HuH-7 (cell line): ENCODE measurements at regions not wholly inside any gene's neighbourhood (a gene's known extent, or its start where the extent isn't known, plus 50 kb on each side); places are given as distances from the start of the nearest gene placed in this dataset.

Experiments
- DNase-seq: peaks from one replicate; pipeline ENCODE4 v3.0.0; 2011; ENCODE audit warnings: low spot score

DNA sequence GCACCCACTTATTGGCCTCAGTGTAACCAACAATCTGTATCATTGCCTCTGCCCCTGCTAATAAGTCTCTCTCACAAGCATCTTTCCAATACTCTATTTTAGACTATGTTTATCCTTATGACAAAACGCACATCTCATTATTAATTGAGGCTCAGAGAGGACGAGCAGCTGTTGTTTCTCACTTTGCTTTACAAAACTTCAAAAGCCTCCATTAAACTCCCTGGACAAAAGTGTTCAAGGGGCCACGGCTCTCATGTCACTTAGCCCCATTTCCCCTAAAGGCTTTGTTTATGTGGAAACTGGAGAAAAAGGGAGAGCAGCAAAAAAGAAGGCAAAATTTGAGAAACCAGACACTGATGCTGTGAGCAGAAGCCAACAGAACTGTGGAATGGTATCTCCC lies 180.0 kb upstream of the LNX1 start:
- DNase-seq: no peak

DNA sequence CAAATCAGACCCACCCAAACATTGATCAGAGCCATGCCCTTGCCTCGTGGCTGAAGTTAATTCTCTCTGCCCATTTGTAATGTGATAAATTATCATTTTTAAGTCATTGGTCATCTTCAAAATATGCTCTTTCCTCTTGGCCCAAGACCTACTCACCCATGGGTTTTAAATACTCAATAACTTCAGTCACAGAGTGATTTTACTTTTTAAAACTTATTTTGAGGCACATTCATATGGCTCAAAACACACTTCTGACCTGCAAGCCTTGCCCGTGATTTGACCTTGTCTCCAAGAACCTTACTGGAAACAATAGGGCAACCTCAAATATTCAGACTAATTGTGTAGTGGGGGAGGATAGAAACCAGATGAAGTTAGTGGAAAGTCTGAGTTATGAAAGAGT lies 176.2 kb upstream of the LNX1 start:
- DNase-seq: no peak

- no peak for DNase-seq
Observed at GRCh38 chr4:53764761-53765490, 173.6 kb upstream of the LNX1 start.

- no peak for DNase-seq
Observed at GRCh38 chr4:53763813-53764597, 172.7 kb upstream of the LNX1 start.

DNA sequence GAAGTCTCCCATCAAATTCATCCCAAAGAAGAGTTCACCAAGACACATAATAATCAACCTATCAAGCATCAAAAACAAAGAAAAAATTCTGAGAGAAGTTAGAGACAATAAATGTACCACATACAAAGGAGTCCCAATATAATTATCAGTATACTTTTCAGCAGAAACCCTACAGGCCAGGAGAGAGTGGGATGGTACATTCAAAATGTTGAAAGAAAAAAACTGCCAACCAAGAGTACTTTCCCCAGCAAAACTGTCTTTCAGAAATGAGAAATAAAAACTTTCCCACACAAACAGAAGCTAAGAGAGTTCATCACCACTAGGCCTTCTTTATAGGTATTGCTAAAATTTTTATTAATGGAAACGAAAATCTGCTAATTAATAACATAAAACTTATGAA lies 164.4 kb upstream of the LNX1 start:
- no peak for DNase-seq

GRCh38 chr4:53752124-53752523 lies 160.8 kb upstream of the LNX1 start:
- DNase-seq: no peak

DNA sequence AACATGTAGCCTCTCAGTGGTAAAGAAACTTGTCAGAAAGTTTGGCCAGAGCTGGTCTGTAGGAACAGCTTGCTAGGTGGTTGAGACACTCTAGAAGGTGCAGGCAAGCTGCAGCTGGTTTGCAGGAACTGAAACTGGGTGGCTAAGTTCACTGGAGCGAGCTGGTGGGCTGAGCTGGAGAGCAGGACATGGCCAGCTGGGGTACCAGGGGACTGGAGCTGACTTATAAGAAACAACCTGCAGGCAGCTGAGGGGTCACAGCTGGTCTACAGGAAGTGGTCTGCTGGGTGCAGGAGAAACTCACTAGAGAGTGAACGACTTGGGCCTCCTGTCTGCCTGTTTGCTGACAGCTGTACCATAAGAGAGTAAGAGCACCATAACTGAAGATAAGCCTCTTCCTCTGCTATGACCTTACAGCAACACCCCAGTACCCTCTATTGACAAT lies 157.1 kb upstream of the LNX1 start:
- no peak for DNase-seq

GRCh38 chr4:53747401-53747800 lies 156.1 kb upstream of the LNX1 start:
- DNase-seq: no peak

- DNase-seq: peak; percentile 12
Observed at GRCh38 chr4:53744446-53745160, 153.3 kb upstream of the LNX1 start.

GRCh38 chr4:53734584-53735353 lies 143.5 kb upstream of the LNX1 start:
- no peak for DNase-seq

DNA sequence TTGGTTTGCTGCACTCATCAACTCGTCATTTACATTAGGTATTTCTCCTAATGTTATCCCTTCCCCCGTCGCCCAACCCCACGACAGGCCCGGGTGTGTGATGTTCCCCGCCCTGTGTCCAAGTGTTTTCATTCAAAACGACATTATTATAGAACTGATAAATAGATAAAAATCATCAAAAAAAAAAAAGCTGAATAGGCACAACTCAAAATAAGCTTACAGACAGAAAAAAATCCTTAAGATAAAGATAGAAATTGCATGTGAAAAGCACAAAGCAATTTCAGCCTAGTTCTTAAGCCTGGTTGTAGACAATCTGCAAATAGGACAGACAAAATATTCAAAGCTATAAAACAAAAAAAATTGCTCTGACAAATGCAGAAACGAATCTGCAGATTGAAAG lies 142.9 kb upstream of the LNX1 start:
- DNase-seq: no peak

DNA sequence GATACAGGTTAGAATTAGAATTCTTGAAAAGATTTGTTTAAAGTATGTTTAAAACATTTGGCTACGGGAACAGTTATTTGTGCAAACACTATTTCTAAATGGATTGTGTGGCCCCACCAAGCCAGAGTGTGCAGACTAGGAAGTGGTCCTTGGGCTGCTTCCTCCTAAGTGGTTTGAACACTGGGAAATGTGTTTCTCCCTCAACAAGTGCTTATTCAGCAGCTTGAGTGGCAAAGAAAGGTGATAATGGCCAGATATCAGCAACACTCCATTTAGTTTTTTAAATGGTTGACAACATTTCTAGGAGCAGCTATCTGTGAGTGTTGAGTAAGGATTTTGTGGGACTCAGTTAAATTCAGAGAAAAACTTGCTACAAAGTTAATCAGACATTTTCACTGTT lies 141.4 kb upstream of the LNX1 start:
- DNase-seq: no peak

DNA sequence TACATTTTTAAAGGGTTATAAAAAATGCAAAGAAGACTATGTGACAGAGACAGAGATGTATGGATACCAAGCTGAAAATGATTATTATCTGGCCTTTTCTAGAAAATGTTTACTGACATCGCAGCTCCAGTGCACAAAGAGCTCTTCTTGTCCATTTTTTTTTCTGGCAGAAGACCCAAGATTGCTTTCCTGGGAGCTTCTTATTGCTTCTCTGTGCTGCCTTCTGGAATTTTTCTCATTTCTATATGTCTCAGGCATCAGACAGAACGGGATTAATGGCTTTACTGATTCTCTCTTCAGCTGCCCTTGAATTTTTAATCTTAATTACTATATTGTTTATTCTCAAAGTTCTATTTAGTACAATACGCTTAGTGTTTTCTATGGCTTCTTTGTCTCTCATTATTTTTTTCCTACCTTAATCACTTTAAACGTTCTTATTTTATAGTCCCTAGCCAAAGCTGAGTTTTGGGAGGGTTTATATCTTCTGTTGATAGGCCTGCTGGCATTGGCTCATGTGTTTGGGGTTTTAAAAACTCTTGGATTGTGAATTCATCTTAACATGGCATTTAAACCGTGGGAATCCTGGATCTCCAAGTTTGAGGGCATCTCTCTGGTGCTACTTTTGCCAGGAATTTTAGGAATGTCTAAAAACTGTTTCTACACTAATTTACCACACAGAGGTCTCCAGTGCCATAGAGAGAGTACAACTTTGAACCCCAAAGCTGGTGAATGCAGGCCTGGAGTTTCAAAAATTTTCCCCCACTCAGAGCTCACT lies 138.9 kb upstream of the LNX1 start:
- DNase-seq: no peak

GRCh38 chr4:53722110-53722509 lies 130.8 kb upstream of the LNX1 start:
- DNase-seq: no peak

DNA sequence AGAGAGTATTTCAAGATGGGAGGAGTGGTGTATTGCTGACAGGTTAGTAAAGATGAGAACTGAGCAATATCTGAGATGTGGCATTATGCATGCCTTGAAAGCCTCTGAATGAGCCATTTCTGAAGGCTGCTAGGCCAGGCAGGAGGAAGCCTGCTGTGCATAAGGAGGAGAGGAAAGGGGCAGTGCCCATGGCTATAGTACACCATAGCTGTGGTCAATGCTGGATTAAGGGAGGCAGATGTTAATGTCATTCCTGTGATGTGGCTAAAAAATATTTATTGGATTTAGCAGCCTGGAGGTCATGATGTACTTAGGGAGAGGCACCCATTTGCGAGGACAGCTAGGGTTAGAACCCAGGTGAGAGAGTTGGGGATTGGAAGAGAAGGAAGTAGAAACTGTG lies 130.0 kb upstream of the LNX1 start:
- no peak for DNase-seq

DNA sequence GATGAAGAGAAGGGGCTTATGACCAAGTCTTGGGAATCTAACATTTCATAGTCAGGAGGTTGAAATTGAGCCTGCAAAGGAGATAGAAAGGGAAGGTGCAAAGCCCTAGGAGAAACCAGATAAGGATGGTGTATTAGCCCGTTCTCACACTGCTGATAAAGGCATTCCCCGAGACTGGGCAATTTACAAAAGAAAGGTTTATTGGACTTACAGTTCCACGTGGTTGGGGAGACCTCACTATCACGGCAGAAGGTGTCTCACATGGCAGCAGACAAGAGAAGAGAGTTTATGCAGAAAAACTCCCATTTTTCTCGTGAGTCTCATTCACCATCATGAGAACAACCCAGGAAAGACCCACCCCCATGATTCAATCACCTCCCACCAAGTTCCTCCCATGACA lies 129.5 kb upstream of the LNX1 start:
- DNase-seq: no peak

DNA sequence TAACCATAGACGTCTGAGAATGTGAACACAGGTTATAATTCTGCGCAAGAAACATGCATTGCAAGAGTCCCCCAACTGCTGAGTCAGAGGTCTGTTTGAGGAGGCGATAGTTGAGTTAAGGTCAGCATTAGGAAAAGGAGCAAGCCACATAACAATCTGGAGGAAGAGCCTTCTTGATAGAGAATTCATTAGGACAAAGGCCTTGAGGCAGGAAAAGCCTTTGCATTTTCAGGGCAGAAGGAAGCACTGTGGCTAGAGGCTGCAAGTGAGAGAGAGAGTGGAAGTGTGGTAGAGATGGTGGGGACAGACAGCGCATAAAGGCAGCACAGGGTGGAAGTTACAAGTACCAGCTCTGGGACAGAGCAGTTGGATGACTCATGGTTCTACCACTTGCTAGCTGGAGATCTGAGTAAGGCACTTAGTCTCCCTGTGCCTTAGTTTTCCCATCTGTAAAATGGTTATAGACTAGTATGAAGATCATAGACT lies 125.8 kb upstream of the LNX1 start:
- DNase-seq: no peak

GRCh38 chr4:53716471-53717063 lies 125.3 kb upstream of the LNX1 start:
- DNase-seq: no peak

- no peak for DNase-seq
Observed at GRCh38 chr4:53716011-53716410, 124.7 kb upstream of the LNX1 start.

GRCh38 chr4:53714236-53715140 lies 123.2 kb upstream of the LNX1 start:
- DNase-seq: no peak
